SK-N-MC (cell line): ENCODE measurements at regions not wholly inside any gene's neighbourhood (a gene's known extent, or its start where the extent isn't known, plus 50 kb on each side); places are given as distances from the start of the nearest gene placed in this dataset.

Experiments used
- DNase-seq: peaks from one replicate; pipeline ENCODE4 v3.0.0-alpha.2; 2011; ENCODE audit warnings: low read depth, low spot score
- H3K27ac ChIP-seq: fragments of 200-600 bp; sonication (generic); 2 replicates; pipeline ENCODE4 v1.5.1; 2016; ENCODE audit warnings: mixed run types
- H3K36me3 ChIP-seq: fragments of 200-600 bp; sonication (generic); 2 replicates; pipeline ENCODE4 v1.6.1; 2017; ENCODE audit warnings: antibody characterized with exemption, low read length, mixed read lengths; ENCODE audit not compliant: insufficient read depth
- H3K4me3 ChIP-seq: fragments of 200-600 bp; sonication (generic); 2 replicates; pipeline ENCODE4 v1.5.1; 2016
- H3K9ac ChIP-seq: fragments of 200-600 bp; sonication (generic); 2 replicates; pipeline ENCODE4 v1.8.0; 2017; ENCODE audit warnings: mixed run types, mixed read lengths; ENCODE audit not compliant: insufficient read length
- H3K9me3 ChIP-seq: fragments of 200-600 bp; sonication (generic); 2 replicates; pipeline ENCODE4 v1.6.1; 2017; ENCODE audit warnings: low read depth, mild to moderate bottlenecking, antibody characterized with exemption, low read length, moderate library complexity, mixed read lengths
- EZH2 ChIP-seq: fragments of 200-600 bp; sonication (generic); IDR thresholded peaks from one replicate; pipeline ENCODE4 v1.6.1; 2017; ENCODE audit warnings: antibody characterized with exemption
- FOXP2 ChIP-seq: optimal IDR thresholded peaks from 2 replicates; pipeline ENCODE3; 2011; ENCODE audit warnings: mild to moderate bottlenecking, moderate library complexity; ENCODE audit not compliant: insufficient read depth; ENCODE audit errors: extremely low read length, control extremely low read depth
- POLR2AphosphoS5 ChIP-seq: IDR thresholded peaks from 2 replicates; pipeline ENCODE4 v1.6.1; 2012; ENCODE audit warnings: mild to moderate bottlenecking, low read depth, low read length, borderline replicate concordance

GRCh38 chr18:33802955-33803354 lies 224.9 kb downstream of the ASXL3 start:
- no peak overlapping the region for H3K9ac ChIP-seq
- no peaks in the 10 kb centered on the region for H3K36me3 ChIP-seq
- no peak for DNase-seq
- H3K27ac ChIP-seq: no peak overlapping the region
- H3K4me3 ChIP-seq: no peak overlapping the region
- TF ChIP-seq POLR2AphosphoS5: no peak
- TF ChIP-seq EZH2: no peak
- no peak for TF ChIP-seq FOXP2
- no peaks in the 10 kb centered on the region for H3K9me3 ChIP-seq
